Thyroid gland (tissue), 4 donors: ENCODE measurements at regions not wholly inside any gene's neighbourhood (a gene's known extent, or its start where the extent isn't known, plus 50 kb on each side); places are given as distances from the start of the nearest gene placed in this dataset. TPM values are rescaled to one million over a fixed set of nuclear protein-coding genes. Genes with fewer than 3 reads are reported as not detected.

Source experiments
- DNase-seq, 2 donors: peaks; one replicate each; pipeline ENCODE4 v3.0.0-alpha.2; 2019
- H3K27ac ChIP-seq, 3 donors: fragments of 200-600 bp; sonication (generic); 1 replicate in 2 of 3; 2 replicates in 1 of 3; pipeline ENCODE4 v1.5.1; 2016 to 2019; ENCODE audit warnings: mild to moderate bottlenecking in 1 of 3, moderate library complexity in 1 of 3
- H3K27me3 ChIP-seq: fragments of 200-600 bp; sonication (generic); one replicate; pipeline ENCODE4 v1.5.1; 2019
- H3K36me3 ChIP-seq, 2 donors: fragments of 200-600 bp; sonication (generic); one replicate each; pipeline ENCODE4 v1.5.1; 2016 to 2019
- H3K4me1 ChIP-seq, 2 donors: fragments of 200-600 bp; sonication (generic); one replicate each; pipeline ENCODE4 v1.5.1; 2017 to 2019
- H3K4me3 ChIP-seq, 3 donors: fragments of 200-600 bp; sonication (generic); replicated peaks in 1 of 3; 1 replicate in 2 of 3; 2 replicates in 1 of 3; pipeline ENCODE4 v1.5.1; 2016; ENCODE audit warnings: mild to moderate bottlenecking in 1 of 3
- H3K9me3 ChIP-seq: fragments of 200-600 bp; sonication (generic); one replicate; pipeline ENCODE4 v1.5.1; 2017
- POLR2A ChIP-seq, 2 donors: fragments of 450-650 bp; IDR thresholded peaks; one replicate each; pipeline ENCODE4 v1.6.1; 2017; ENCODE audit warnings: antibody characterized with exemption in 2 of 2, mild to moderate bottlenecking in 2 of 2, moderate library complexity in 1 of 2
- WGBS, 2 donors: methylation state at CpG; one replicate each; pipeline ENCODE4 v1.1.5; 2017; 5-methylcytosine and 5-hydroxymethylcytosine counted together
- intact Hi-C: fragments of 100-400 bp; cut with DNase I; formaldehyde crosslinking; loops from one replicate; pipeline ENCODE4 v1.15.1; 2023
- small RNA-seq: library from RNA; depleted of rRNA; stranded (forward); fragments of <200 nt; gene quantifications from one replicate; pipeline ENCODE3, GENCODE V24; 2016
- TF ChIP-seq, protein P1 (sequence below), 6 experiments: fragments of 200-600 bp in 3 of 6; fragments of 450-650 bp in 3 of 6; sonication (generic) in 3 of 6; IDR thresholded peaks; one replicate each; pipeline ENCODE4 v1.5.1; 2016 to 2019; ENCODE audit warnings: antibody characterized with exemption in 6 of 6, mild to moderate bottlenecking in 2 of 6, inconsistent platforms in 1 of 6, moderate library complexity in 1 of 6

DNA sequence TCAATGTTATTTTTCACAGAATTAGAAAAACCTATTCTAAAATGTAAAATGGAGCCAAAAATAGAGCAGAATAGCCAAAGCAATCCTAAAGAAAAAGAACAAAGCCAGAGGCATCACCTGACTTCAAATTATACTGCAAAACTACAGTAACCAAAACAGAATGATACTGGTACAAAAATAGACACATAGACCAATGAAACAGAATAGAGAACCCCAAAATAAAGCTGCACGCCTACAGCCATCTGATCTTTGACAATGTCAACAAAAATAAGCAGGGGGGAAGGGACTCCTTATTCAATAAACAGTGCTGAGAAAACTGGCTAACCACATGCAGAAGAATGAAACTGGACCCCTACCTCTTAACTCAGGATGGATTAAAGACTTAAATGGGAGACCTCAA is 65.8 kb upstream of the PDE4D start:
- intact Hi-C loops: no loop called here
- no peak overlapping the region for H3K27ac ChIP-seq
- WGBS, 2 donors: 78 to 85% methylated on average over 1 of the region's 1 CpG
- TF ChIP-seq, protein P1, sequence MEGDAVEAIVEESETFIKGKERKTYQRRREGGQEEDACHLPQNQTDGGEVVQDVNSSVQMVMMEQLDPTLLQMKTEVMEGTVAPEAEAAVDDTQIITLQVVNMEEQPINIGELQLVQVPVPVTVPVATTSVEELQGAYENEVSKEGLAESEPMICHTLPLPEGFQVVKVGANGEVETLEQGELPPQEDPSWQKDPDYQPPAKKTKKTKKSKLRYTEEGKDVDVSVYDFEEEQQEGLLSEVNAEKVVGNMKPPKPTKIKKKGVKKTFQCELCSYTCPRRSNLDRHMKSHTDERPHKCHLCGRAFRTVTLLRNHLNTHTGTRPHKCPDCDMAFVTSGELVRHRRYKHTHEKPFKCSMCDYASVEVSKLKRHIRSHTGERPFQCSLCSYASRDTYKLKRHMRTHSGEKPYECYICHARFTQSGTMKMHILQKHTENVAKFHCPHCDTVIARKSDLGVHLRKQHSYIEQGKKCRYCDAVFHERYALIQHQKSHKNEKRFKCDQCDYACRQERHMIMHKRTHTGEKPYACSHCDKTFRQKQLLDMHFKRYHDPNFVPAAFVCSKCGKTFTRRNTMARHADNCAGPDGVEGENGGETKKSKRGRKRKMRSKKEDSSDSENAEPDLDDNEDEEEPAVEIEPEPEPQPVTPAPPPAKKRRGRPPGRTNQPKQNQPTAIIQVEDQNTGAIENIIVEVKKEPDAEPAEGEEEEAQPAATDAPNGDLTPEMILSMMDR (IDR thresholded peaks at IDR 0.05): no peak
- no peak for TF ChIP-seq POLR2A (IDR thresholded peaks at IDR 0.05)
- no peak for DNase-seq
- H3K4me1 ChIP-seq: no peaks in the 10 kb centered on the region
- H3K4me3 ChIP-seq: no peak overlapping the region
- H3K27me3 ChIP-seq: no peaks in the 10 kb centered on the region
- H3K36me3 ChIP-seq: no peaks in the 10 kb centered on the region
- no peaks in the 10 kb centered on the region for H3K9me3 ChIP-seq

DNA sequence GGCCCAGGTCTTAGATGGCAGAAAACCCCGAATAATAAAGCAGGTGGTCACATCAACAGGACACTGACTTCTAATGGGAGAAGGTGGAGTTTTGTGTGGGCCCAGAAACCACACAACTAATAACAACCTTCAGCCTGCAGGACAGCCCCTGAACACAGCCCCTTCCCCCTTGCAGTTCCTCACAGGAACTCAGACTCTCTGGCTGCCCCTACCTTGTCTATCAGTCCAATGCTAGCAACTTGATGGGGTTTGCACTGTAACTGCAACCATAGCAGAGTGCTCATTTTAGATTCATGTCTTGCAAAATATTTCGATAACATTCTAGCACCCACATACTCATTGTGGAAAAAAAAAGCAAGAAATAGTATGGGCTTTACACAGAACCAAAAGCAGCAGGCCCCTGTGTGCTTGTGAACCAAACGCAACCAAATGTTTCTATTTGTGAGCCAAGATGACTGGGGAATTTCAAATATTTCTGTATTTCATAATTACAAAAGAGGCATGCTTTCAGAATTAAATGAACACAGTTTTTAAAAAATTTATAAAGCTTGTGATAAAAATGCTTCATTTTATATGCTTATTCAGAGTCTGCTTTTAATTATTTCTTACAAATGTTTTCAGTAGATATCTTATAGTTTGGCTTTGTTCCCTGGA is 62.7 kb upstream of the PDE4D start:
- WGBS, 2 donors: 84 to 88% methylated on average over 3 of the region's 3 CpGs
- intact Hi-C loops: no loop called here
- no peak for DNase-seq
- no peak for TF ChIP-seq POLR2A (IDR thresholded peaks at IDR 0.05)
- TF ChIP-seq, protein P1 (IDR thresholded peaks at IDR 0.05): no peak
- H3K27me3 ChIP-seq: no peaks in the 10 kb centered on the region
- no peak overlapping the region for H3K4me3 ChIP-seq
- no peaks in the 10 kb centered on the region for H3K36me3 ChIP-seq
- H3K9me3 ChIP-seq: no peaks in the 10 kb centered on the region
- no peaks in the 10 kb centered on the region for H3K4me1 ChIP-seq
- H3K27ac ChIP-seq: no peak overlapping the region

DNA sequence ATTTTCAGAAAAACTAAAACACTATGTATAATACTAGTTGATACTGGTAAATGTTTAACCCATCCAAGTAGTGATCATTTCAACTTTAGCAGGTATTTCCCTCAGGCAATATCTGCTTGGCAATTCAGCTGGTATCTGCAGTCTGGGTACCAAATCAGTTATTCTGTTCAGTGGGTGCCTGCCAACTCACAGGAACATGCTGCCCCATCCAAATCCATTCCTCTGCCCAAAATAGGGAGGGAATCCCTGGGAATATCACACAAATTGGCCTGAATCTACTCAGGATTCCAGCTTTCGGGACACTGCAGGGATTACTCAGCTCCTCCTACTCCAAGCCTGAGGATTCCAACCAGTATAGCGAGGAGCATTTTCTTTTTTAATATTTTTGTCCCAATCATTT is 61.7 kb upstream of the PDE4D start:
- no peaks in the 10 kb centered on the region for H3K4me1 ChIP-seq
- WGBS, 2 donors: 90% methylated on average over 2 of the region's 2 CpGs

DNA sequence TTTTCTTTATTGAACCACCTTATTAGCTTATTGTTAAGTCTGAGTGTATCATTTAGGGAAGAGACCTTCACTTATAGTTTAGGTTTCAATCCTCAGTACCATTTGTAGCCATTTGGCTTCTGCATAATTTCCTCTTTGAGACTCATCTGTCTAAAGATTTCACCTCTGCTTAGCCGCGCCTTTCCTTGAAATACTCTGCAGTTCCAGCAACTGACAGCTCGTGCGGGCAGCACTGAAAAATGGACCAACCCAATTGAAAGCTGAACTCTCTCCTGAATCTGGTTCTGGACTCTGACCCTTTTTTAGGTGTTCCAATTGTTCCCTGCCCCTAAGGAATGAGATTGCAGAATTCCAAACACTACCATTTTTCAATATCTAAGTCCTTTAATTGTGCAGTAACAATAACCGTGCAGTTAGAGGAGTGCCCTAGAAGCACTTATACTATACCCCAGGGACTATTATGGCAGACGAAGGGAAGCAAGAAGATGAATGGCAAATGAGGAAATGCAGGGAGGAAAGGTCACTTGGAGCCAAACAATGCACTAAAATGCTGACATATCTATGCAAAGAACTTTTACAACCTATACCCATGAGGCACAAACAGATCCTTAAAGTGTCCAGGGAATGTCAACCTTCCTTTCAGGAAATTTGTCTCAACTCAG is 50.1 kb upstream of the PDE4D start:
- H3K4me1 ChIP-seq: no peaks in the 10 kb centered on the region
- H3K27ac ChIP-seq: no peak overlapping the region
- intact Hi-C loops: no loop called here
- no peak for DNase-seq
- H3K36me3 ChIP-seq: no peaks in the 10 kb centered on the region
- H3K27me3 ChIP-seq: no peaks in the 10 kb centered on the region
- no peaks in the 10 kb centered on the region for H3K9me3 ChIP-seq
- H3K4me3 ChIP-seq: no peak overlapping the region
- TF ChIP-seq, protein P1 (IDR thresholded peaks at IDR 0.05): no peak
- no peak for TF ChIP-seq POLR2A (IDR thresholded peaks at IDR 0.05)
- 72 to 75% methylated on average over 6 of the region's 6 CpGs for WGBS, 2 donors

More for the DNA sequence above, 61.7 kb upstream of the PDE4D start:
- H3K4me3 ChIP-seq: no peak overlapping the region
- intact Hi-C loops: no loop called here
- no peak for DNase-seq
- TF ChIP-seq, protein P1 (IDR thresholded peaks at IDR 0.05): no peak
- TF ChIP-seq POLR2A (IDR thresholded peaks at IDR 0.05): no peak
- no peaks in the 10 kb centered on the region for H3K27me3 ChIP-seq
- no peaks in the 10 kb centered on the region for H3K36me3 ChIP-seq
- H3K9me3 ChIP-seq: no peaks in the 10 kb centered on the region
- H3K27ac ChIP-seq: no peak overlapping the region

Small RNAs in the stretch of these regions (small RNA-seq; reads per million reads assigned to genes)
- not detected for gene RNU6-806P
